ENCODE measurements at regions not wholly inside any gene's neighbourhood (a gene's known extent, or its start where the extent isn't known, plus 50 kb on each side); places are given as distances from the start of the nearest gene placed in this dataset.

DNA sequence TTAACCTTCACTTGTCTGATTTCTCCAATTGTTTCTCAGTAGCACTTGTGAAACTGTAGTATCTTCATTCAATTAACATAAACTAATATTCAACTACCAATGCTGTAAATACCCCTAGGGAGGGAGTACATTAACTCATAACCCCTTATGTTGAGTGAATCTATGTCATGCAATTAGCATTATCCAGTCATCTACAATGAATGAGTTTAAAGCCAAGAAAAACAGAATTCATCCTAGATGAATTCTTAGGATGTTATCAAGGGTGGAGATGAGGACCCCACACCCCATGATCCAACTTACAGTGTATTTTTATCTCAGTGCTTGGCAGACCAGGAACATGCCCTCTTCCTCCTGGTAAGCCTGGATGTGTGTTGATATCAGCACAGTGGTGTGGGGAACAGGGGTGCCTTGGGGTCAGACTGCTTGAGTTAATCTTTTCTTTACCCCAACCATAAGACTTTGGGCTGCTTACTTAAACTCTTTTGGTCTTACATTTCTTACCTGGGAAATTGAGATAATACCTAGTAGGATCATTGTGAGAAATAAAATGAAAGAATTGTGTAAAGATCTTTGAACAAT lies 62.1 kb upstream of the SCOC start:
- no peak overlapping the region for H2AFZ ChIP-seq
- H3K4me3 ChIP-seq (ENCODE audit: low read depth, low read length) = no peak overlapping the region
- H3K9me3 ChIP-seq (ENCODE audit: control insufficient read depth, low read length) = no peaks in the 10 kb centered on the region
- no peaks in the 10 kb centered on the region for H3K4me1 ChIP-seq
- H3K9ac ChIP-seq = no peak overlapping the region
- no peak overlapping the region for H3K27ac ChIP-seq
- TF ChIP-seq, protein P1, sequence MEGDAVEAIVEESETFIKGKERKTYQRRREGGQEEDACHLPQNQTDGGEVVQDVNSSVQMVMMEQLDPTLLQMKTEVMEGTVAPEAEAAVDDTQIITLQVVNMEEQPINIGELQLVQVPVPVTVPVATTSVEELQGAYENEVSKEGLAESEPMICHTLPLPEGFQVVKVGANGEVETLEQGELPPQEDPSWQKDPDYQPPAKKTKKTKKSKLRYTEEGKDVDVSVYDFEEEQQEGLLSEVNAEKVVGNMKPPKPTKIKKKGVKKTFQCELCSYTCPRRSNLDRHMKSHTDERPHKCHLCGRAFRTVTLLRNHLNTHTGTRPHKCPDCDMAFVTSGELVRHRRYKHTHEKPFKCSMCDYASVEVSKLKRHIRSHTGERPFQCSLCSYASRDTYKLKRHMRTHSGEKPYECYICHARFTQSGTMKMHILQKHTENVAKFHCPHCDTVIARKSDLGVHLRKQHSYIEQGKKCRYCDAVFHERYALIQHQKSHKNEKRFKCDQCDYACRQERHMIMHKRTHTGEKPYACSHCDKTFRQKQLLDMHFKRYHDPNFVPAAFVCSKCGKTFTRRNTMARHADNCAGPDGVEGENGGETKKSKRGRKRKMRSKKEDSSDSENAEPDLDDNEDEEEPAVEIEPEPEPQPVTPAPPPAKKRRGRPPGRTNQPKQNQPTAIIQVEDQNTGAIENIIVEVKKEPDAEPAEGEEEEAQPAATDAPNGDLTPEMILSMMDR (IDR thresholded peaks at IDR 0.05) = no peak
- no peak overlapping the region for H3K4me2 ChIP-seq (ENCODE audit: low read length)
- H3K36me3 ChIP-seq (ENCODE audit: control insufficient read depth, insufficient read depth, low read length) = no peaks in the 10 kb centered on the region
- H3K79me2 ChIP-seq = no peaks in the 10 kb centered on the region
- no peaks in the 10 kb centered on the region for H3K27me3 ChIP-seq (ENCODE audit: control insufficient read depth, insufficient read depth, low read length)

DNA sequence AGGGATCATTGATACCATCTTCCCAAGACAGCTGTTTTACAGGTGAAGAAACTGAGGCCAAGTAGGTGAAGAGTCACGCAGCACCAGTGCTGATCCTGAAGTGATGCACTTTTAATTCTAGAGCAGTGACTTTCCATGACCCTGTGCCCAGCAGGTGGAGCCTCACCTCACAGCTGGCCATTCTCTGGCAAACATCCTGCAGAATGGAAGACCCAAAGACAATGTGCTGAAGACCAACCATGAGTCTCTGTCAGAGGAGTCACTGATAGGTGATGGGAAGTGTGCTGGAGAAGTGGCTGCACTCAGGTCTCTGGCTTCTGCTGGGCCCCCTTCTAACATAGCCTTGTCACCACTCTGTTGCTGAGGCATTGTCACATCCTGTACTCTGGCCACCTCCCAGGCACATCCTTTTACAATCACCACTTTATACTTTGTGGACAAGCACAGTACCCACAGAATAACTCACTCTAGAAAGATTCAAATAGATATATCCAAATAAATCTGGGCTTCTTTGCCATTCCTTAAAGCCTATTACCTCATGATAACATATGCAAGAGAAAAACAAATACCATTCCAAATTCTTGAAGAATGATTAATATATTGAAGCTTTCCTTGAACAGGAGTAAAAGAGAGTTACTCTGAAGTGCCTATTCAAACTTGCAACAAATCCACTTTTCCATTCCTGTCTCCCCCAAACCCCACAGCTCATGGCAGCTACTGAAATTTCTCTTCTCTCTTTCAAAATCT lies 64.1 kb upstream of the SCOC start:
- H3K79me2 ChIP-seq = no peaks in the 10 kb centered on the region
- no peak overlapping the region for H3K4me2 ChIP-seq (ENCODE audit: low read length)
- no peaks in the 10 kb centered on the region for H3K4me1 ChIP-seq
- no peaks in the 10 kb centered on the region for H3K27me3 ChIP-seq (ENCODE audit: control insufficient read depth, insufficient read depth, low read length)
- no peak overlapping the region for H3K4me3 ChIP-seq (ENCODE audit: low read depth, low read length)
- H3K27ac ChIP-seq = no peak overlapping the region
- H3K9me3 ChIP-seq (ENCODE audit: control insufficient read depth, low read length) = no peaks in the 10 kb centered on the region
- TF ChIP-seq, protein P1 (IDR thresholded peaks at IDR 0.05) = no peak
- no peak overlapping the region for H2AFZ ChIP-seq
- no peaks in the 10 kb centered on the region for H3K36me3 ChIP-seq (ENCODE audit: control insufficient read depth, insufficient read depth, low read length)
- H3K9ac ChIP-seq = no peak overlapping the region

DNA sequence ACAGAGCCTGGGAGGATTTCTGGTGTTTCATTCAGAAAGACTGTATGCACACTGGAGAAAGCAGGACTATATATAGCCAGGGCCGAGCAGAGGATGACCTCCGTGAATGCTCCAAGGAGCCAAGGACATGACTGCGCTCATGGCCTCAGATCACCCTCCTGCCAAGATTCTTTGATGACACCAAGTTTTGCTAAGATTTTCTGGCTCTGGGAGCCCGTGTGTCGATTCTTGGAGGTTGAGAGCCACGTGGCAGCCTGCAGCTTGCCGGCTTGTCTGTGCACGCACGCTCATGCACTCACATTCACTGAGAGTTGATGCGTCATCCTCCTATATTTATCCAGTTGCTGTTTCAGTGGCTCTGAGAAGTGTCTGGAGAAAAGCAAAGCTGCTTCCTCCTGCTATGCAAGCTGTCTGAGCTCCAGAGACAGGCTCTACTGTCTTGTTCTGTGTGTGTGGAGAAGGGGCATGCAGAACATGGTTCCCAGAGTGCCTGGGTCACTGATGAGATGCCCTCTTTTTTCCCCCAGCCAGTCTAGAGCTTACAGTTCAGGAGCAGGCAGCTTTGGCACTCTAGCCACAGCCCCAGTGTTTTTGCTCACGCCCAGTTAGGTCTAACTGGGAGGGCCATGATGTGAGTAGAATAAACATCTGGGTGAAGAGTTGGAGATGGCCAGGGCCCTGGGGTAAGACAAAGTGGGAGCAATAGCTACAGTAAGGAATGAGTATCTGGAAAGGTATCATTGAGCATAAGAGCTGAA lies 64.9 kb upstream of the SCOC start:
- Histone ChIP-seq H3K4me1 (no peaks in the 10 kb centered on the region), H2AFZ (no peak overlapping the region), H3K79me2 (no peaks in the 10 kb centered on the region), H3K36me3 (ENCODE audit: control insufficient read depth, insufficient read depth, low read length) (no peaks in the 10 kb centered on the region), H3K4me2 (ENCODE audit: low read length) (no peak overlapping the region), H3K4me3 (ENCODE audit: low read depth, low read length) (no peak overlapping the region), H3K27ac (no peak overlapping the region), H3K27me3 (ENCODE audit: control insufficient read depth, insufficient read depth, low read length) (no peaks in the 10 kb centered on the region), H3K9ac (no peak overlapping the region), H3K9me3 (ENCODE audit: control insufficient read depth, low read length) (no peaks in the 10 kb centered on the region)
- TF ChIP-seq, protein P1 (IDR thresholded peaks at IDR 0.05) = no peak

DNA sequence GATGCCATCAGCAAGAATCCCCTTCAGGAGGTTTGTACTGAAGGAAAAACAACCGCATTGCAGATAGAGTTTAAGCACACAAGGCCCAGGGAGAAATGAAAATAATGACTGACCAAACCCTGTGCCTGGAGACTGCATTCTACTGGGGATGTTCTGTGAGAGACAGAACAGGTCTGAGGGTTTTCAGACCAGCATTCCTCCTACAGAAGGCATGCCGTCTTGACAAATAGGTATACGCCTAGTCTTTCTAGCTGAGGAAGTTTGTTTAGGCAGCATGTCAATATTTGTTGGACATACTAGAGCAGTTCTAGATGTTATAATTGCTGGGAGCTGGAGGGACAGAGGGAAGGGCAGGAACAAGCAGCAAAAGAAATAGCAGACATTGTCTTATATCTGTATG lies 68.4 kb upstream of the SCOC start:
- H3K9me3 ChIP-seq (ENCODE audit: control insufficient read depth, low read length) = no peaks in the 10 kb centered on the region
- H3K27ac ChIP-seq = no peak overlapping the region
- no peak overlapping the region for H2AFZ ChIP-seq
- no peak overlapping the region for H3K9ac ChIP-seq
- no peaks in the 10 kb centered on the region for H3K36me3 ChIP-seq (ENCODE audit: control insufficient read depth, insufficient read depth, low read length)
- H3K27me3 ChIP-seq (ENCODE audit: control insufficient read depth, insufficient read depth, low read length) = no peaks in the 10 kb centered on the region
- no peak overlapping the region for H3K4me3 ChIP-seq (ENCODE audit: low read depth, low read length)
- H3K4me2 ChIP-seq (ENCODE audit: low read length) = no peak overlapping the region
- H3K4me1 ChIP-seq = no peaks in the 10 kb centered on the region
- no peaks in the 10 kb centered on the region for H3K79me2 ChIP-seq
- TF ChIP-seq, protein P1 (IDR thresholded peaks at IDR 0.05) = no peak

All from parathyroid adenoma (tissue), 2 donors.